ENCODE measurements at regions not wholly inside any gene's neighbourhood (a gene's known extent, or its start where the extent isn't known, plus 50 kb on each side); places are given as distances from the start of the nearest gene placed in this dataset.

- peak in 3 of 42 donors; percentile 8 to 35 (median 16) for DNase-seq
These were observed 87.5 kb upstream of the PRR20G start for GRCh38 chr3:127375151-127375930.

DNA sequence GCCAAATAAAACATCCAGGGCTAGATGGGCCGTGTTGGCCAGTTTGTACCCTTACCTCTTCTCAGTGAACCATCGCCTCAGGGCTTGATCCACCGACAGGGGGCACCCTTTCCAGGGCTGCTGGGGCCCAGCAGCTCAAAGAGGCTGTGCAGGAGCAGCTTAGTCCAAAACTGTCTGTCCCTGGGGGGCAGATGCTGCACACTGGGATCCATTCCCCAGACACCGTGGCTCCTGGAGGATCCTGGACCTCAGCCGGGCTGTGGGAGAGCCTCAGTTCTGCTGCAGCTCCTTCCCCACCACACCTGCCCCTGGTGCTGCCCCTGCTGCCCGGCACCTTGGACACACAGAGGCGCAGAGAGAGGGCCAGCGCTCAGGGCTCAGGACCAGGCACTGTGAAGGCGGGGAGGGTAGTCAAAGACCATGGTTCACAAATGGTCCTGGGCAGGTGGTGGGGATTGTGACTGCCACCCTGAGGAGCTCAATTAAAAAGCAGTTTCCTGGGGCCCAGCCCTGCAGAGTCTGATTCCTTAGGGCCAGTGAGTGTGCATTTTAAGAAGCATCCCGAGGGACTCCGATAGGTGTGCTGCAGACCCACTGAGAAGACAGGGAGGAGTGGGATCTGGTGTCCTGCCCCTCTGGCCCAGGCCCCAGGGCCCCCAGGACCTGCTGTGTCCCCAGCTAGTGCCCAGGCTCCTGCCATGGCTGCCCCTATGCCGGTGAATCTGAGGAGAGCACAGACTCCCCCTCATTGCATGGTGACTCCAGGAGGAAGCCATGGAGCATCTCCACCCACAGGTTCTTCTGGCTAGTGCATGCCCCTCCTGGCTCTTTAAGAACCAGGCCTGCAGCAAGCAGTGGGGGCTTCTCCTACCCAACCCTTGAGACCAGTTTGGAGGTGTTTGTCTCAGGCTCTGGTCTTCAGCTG lies 86.5 kb upstream of the PRR20G start:
- intact Hi-C loops (cut with DNase I), result no loop called here
- peak in 11 of 42 donors; percentile 10 to 43 (median 25) for DNase-seq

More at GRCh38 chr3:127375151-127375930, 87.5 kb upstream of the PRR20G start:
- intact Hi-C loops (cut with DNase I), result no loop called here

DNA sequence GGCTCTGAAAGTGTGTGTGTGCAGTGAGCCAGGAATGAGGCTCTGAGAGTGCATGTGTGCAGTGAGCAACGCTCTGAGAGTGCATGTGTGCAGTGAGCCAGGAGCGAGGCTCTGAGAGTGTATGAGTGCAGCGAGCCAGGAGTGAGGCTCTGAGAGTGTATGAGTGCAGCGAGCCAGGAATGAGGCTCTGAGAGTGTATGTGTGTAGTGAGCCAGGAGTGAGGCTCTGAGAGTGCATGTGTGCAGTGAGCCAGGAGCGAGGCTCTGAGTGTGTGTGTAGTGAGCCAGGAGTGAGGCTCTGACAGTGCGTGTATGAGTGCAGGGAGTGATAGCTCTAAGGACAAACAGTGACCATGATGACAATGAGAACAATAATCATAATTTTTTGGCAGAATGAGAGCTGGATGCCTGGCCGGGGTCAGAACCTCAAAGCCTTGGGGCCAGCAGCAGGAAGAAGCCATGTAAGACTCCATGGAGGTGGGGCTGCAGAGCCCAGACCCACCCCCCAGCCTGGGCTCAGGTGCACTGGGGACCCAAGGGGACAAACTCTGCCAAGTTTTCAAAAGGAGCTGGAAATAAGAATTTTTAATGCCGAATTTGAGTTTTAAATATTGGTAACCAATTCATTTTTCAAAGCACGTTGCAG lies 85.7 kb upstream of the PRR20G start:
- DNase-seq, result peak in 2 of 42 donors; percentile 5 to 32
- intact Hi-C loops (cut with DNase I), result no loop called here

DNA sequence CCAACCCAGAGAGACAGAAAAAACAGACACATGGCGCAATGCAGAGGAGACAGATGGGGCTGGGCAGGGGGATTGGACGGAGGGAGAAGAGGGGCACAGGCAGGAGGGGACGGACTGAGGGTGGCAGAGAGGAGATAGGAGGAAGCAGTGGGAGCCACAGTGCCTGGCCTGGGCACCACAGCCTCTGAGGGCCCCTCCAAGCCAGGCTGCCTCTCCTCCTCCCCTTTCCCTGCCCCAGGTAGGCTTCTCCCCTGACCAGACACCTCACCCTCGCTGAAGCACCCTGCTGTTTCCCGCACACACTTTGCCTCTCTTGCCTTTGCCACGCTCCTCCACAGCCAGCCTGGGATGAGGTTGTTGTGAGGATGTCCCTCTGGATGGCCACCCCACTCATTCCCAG lies 84.0 kb upstream of the PRR20G start:
- intact Hi-C loops (cut with DNase I), result no loop called here
- DNase-seq, result peak in 1 of 42 donors; percentile 7

- intact Hi-C loops (cut with DNase I), result no loop called here
- DNase-seq, result peak in 2 of 42 donors; percentile 0 to 10
These were observed 83.5 kb upstream of the PRR20G start for GRCh38 chr3:127371334-127371733.

DNA sequence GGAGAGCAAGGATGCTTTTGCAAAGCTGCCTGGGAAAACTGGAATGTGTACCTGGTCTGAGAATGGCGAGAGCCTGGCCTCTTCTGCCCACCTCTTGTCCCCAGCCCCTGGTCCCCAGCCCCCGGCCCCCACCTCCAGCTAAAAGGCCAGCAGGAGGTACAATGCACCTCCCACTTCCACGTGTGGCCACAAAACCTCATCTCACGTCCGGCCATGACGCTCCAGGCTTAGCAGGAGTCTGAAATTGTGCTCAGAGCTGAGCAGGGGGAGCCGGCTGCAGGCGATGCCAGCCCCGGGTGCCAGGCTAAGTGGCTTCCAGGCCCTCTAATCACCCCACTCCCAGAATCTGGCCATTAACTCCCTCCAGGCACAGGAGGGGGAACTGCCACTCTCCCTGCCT lies 83.1 kb upstream of the PRR20G start:
- DNase-seq, result peak in 2 of 42 donors; percentile 26 to 30
- intact Hi-C loops (cut with DNase I), result no loop called here

- peak in 3 of 42 donors; percentile 1 to 13 (median 8) for DNase-seq
- intact Hi-C loops (cut with DNase I), result no loop called here
These were observed 81.6 kb upstream of the PRR20G start for GRCh38 chr3:127369356-127369935.

DNA sequence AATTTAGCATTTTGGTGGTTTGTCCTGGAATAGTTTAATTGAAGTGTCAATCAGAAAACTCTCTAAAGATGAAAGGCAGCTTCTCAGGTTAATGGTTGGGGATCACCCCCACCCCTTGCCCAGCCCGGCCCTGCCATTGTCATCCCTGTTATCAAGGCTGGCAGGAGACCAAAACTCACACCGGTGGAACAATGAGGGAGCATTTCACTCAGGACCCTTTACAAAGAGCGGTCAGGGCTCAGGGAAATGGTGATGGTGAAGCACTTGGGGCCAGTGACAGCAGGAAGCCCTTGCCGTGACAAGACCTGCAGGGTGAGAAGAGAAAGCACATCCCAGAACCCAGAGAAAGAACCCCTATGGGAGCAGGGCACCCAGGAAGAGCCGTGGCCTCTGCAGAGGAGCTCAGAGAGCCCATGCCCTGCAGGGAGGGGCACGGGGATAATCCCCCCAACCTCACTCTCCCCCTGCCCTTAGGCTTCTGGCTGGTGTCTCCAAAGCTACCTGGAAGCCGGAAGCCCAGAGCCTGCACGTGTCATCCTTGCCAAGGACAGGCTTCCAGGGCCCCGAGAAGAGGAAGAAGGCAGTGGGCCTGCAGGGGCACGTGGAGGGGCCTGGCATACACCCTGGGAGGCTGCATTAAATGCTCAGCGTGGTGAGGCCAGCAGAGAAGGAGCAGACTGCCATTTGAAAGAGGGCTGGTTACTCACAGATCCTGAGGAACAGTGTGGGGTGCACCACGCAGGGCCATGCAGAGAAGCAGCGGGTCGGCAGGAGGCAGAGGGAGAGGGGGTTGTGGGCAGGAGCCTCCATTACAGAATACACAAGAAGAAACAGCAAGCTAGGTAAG lies 80.6 kb upstream of the PRR20G start:
- peak in 3 of 42 donors; percentile 6 to 39 (median 13) for DNase-seq
- intact Hi-C loops (cut with DNase I), result no loop called here

GRCh38 chr3:127367593-127367992 lies 79.7 kb upstream of the PRR20G start:
- intact Hi-C loops (cut with DNase I), result no loop called here
- DNase-seq, result peak in 3 of 42 donors; percentile 15 to 41 (median 18)

DNA sequence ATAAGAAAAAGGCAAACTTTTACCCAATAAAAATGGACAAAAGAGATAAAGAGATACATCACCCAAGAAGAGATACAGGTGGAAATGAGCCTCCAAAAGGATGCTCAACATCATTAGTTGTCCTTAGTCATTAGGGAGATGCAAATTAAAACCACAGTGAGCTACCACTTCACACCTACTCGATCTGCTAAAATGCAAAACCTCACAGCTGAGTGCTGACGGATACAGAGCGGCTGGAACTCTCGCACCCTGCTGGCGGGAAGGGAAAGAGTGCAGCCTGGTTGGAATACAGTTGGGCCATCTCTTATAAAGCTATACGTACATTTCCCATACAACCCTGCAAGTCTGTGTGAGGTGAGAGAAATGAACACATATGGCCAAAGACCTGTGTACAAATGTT lies 78.5 kb upstream of the PRR20G start:
- peak in 1 of 42 donors; percentile 8 for DNase-seq
- intact Hi-C loops (cut with DNase I), result no loop called here

- DNase-seq, result peak in 1 of 42 donors; percentile 10
- intact Hi-C loops (cut with DNase I), result no loop called here
These were observed 77.4 kb upstream of the PRR20G start for GRCh38 chr3:127365163-127365798.

DNA sequence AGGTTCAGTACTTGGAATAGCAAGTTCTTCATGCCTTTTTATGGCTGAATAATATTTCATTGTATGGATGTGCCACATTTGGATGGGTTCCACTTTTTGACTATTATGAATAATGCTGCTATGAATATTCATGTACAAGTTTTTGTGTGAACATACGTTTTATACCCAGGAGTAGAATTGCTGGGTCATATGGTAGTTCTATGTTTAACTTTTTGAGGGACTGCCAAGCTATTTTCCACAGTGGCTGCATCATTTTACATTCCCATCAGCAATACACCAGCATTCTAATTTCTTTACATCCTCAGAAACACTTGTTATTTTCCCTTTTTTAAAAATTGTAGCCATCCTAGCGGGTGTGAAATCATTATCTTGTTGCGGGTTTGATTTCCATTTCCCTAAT lies 76.0 kb upstream of the PRR20G start:
- no peak for DNase-seq
- intact Hi-C loops (cut with DNase I), result no loop called here

DNA sequence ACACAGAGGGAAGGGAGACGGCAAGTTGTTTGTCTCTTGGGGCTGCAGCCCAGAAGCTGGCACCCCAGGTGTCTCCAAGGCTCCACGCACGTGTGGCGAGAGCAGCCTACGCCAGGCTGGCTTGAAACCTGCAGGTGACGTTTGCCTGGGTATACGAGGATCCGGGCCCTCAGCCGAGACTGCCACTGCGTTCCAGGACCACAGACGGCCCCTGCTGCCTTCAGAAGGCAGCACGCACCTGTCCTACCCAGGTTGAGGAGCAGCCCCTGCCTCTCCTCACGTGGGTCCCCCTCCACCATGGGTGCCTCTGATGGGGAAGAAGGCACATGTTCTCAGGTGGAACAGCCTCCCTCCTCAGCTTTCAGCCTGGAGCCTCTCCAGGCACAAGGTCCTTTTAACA lies 75.3 kb upstream of the PRR20G start:
- intact Hi-C loops (cut with DNase I), result no loop called here
- DNase-seq, result no peak

DNA sequence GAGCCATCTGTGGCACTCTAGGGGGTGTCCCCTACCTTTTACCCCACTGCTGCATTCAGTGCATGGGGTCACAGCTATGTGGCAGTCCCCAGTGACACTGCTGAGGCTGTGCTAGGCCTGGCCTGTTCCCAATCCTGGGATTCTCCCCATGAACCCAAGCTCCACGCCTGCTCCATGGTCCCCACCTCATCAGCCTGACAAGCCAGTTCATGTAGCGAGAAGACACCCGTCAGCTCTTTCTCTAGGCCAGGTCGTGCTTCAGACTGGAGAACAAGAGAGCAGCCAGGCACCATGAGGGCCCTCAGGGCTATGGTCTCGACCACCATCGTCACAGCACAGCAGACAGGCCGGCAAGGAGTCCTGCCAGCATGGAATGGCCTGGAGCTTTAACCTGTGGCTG lies 72.8 kb upstream of the PRR20G start:
- DNase-seq, result no peak
- intact Hi-C loops (cut with DNase I), result no loop called here

- no peak for DNase-seq
- intact Hi-C loops (cut with DNase I), result no loop called here
These were observed 70.8 kb upstream of the PRR20G start for GRCh38 chr3:127358641-127359040.

- no peak for DNase-seq
- intact Hi-C loops (cut with DNase I), result no loop called here
These were observed 68.5 kb upstream of the PRR20G start for GRCh38 chr3:127356381-127356780.

- peak in 2 of 42 donors; percentile 3 to 22 for DNase-seq
- intact Hi-C loops (cut with DNase I), result no loop called here
These were observed 66.9 kb upstream of the PRR20G start for GRCh38 chr3:127354761-127355160.

DNA sequence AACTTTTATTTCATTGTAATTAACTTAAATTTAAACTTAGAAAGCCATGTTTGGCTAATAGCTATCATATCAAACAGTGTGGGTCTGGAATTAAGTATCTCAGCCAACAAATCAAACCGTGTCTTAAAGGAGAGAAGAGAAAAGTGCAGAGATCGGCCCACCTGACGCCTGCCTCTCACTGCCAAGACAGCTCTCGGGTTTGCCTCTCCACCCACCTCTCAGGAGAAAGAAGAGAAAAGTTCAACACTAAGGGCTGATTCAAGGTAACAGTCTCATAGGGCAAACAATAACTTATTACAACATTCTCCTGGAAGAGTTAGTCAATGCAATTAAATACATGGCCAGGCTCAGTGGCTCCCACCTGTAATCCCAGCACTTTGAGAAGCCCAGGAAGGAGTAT lies 64.8 kb upstream of the PRR20G start:
- intact Hi-C loops (cut with DNase I), result no loop called here
- DNase-seq, result peak in 26 of 42 donors; percentile 23 to 85 (median 48)

Data from head of caudate nucleus (tissue), 42 donors.